NB4 (cell line): ENCODE measurements at regions not wholly inside any gene's neighbourhood (a gene's known extent, or its start where the extent isn't known, plus 50 kb on each side); places are given as distances from the start of the nearest gene placed in this dataset.

Source experiments
- DNase-seq: peaks from one replicate; pipeline ENCODE4 v3.0.0; 2010; ENCODE audit warnings: low read depth
- H3K4me3 ChIP-seq: one replicate; pipeline ENCODE4 v1.5.1; 2011; ENCODE audit warnings: mild to moderate bottlenecking, low read depth, low read length, moderate library complexity
- MYC ChIP-seq: IDR thresholded peaks from 2 replicates; pipeline ENCODE4 v1.6.1; 2011; ENCODE audit warnings: low read depth, low read length
- POLR2A ChIP-seq: IDR thresholded peaks from 2 replicates; pipeline ENCODE4 v1.6.1; 2011; ENCODE audit warnings: mild to moderate bottlenecking; ENCODE audit not compliant: insufficient read length; ENCODE audit errors: extremely low read depth
- TF ChIP-seq, protein P1 (sequence below): IDR thresholded peaks from 2 replicates; pipeline ENCODE4 v1.6.1; 2011; ENCODE audit warnings: low read depth, low read length
- TF ChIP-seq, protein P2 (sequence below): IDR thresholded peaks from one replicate; pipeline ENCODE4 v1.5.1; 2012; ENCODE audit warnings: low read depth, low read length

- TF ChIP-seq, protein P1, sequence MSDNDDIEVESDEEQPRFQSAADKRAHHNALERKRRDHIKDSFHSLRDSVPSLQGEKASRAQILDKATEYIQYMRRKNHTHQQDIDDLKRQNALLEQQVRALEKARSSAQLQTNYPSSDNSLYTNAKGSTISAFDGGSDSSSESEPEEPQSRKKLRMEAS: no peak
- TF ChIP-seq POLR2A (no peak), MYC (no peak)
- TF ChIP-seq, protein P2, sequence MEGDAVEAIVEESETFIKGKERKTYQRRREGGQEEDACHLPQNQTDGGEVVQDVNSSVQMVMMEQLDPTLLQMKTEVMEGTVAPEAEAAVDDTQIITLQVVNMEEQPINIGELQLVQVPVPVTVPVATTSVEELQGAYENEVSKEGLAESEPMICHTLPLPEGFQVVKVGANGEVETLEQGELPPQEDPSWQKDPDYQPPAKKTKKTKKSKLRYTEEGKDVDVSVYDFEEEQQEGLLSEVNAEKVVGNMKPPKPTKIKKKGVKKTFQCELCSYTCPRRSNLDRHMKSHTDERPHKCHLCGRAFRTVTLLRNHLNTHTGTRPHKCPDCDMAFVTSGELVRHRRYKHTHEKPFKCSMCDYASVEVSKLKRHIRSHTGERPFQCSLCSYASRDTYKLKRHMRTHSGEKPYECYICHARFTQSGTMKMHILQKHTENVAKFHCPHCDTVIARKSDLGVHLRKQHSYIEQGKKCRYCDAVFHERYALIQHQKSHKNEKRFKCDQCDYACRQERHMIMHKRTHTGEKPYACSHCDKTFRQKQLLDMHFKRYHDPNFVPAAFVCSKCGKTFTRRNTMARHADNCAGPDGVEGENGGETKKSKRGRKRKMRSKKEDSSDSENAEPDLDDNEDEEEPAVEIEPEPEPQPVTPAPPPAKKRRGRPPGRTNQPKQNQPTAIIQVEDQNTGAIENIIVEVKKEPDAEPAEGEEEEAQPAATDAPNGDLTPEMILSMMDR: no peak
- DNase-seq: no peak
- no peak overlapping the region for H3K4me3 ChIP-seq
Measured at GRCh38 chr15:35671981-35672380, 126.0 kb upstream of the DPH6 start.

- H3K4me3 ChIP-seq: no peak overlapping the region
- TF ChIP-seq, protein P1: no peak
- no peak for TF ChIP-seq POLR2A
- TF ChIP-seq MYC: no peak
- TF ChIP-seq, protein P2: no peak
- no peak for DNase-seq
Measured at GRCh38 chr15:35673093-35673684, 127.2 kb upstream of the DPH6 start.

- no peak overlapping the region for H3K4me3 ChIP-seq
- TF ChIP-seq, protein P1: no peak
- TF ChIP-seq MYC: no peak
- TF ChIP-seq, protein P2: no peak
- TF ChIP-seq POLR2A: no peak
- no peak for DNase-seq
Measured at GRCh38 chr15:35674873-35675781, 129.2 kb upstream of the DPH6 start.

DNA sequence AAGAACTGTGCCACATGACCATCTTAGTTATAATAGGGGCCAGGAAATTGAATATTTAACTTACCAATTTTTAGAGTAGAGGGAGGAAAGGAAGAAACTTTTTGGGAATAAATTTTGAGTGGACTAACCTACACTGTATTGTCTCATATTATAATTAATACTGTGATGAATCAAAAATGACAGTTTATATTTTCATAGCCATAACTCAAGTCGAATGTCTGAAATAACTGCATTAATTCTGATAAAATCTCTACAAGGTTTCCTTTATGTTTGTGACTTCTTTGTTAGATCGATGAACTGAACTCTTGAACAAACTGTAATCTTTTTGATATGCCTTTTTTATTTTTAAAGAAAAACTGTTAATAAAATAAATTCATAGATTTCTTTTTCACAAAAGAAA, 132.8 kb upstream of the DPH6 start:
- TF ChIP-seq, protein P2: no peak
- TF ChIP-seq, protein P1: no peak
- no peak for TF ChIP-seq MYC
- no peak for TF ChIP-seq POLR2A
- DNase-seq: no peak
- no peak overlapping the region for H3K4me3 ChIP-seq

GRCh38 chr15:35679186-35679585, 133.2 kb upstream of the DPH6 start:
- no peak for DNase-seq
- TF ChIP-seq, protein P2: no peak
- no peak overlapping the region for H3K4me3 ChIP-seq

- TF ChIP-seq, protein P1: no peak
- TF ChIP-seq MYC (no peak), POLR2A (no peak)
- TF ChIP-seq, protein P2: no peak
- H3K4me3 ChIP-seq: no peak overlapping the region
- DNase-seq: no peak
Measured at GRCh38 chr15:35680951-35681350, 135.0 kb upstream of the DPH6 start.
